H1 (cell line): ENCODE measurements at regions not wholly inside any gene's neighbourhood (a gene's known extent, or its start where the extent isn't known, plus 50 kb on each side); places are given as distances from the start of the nearest gene placed in this dataset.

Source experiments
- CHD2 ChIP-seq: IDR thresholded peaks from 2 replicates; pipeline ENCODE4 v1.6.1; 2012; ENCODE audit warnings: low read length, improper control_type of control experiment
- CREB1 ChIP-seq: IDR thresholded peaks from 2 replicates; pipeline ENCODE4 v1.6.1; 2012; ENCODE audit warnings: inconsistent platforms
- EP300 ChIP-seq, 2 experiments: IDR thresholded peaks; 1 replicate in 1 of 2; 2 replicates in 1 of 2; pipeline ENCODE4 v1.6.1; 2011 to 2012; ENCODE audit warnings: low read depth in 2 of 2, low read length in 2 of 2, mild to moderate bottlenecking in 2 of 2, borderline replicate concordance in 1 of 2, inconsistent platforms in 1 of 2, moderate library complexity in 1 of 2
- POLR2A ChIP-seq, 2 experiments: IDR thresholded peaks; 1 replicate in 1 of 2; 2 replicates in 1 of 2; pipeline ENCODE4 v1.6.1; 2011; ENCODE audit warnings: low read depth in 2 of 2, low read length in 2 of 2, mild to moderate bottlenecking in 2 of 2; ENCODE audit errors: control extremely low read depth in 1 of 2
- POLR2AphosphoS5 ChIP-seq: IDR thresholded peaks from 2 replicates; pipeline ENCODE4 v1.6.1; 2011; ENCODE audit warnings: low read depth, low read length
- RAD21 ChIP-seq, 2 experiments: IDR thresholded peaks in 1 of 2; conservative IDR thresholded peaks in 1 of 2; 2 replicates each; pipeline ENCODE4 v1.6.1; 2011; ENCODE audit warnings: low read depth in 2 of 2, low read length in 2 of 2, improper control_type of control experiment in 1 of 2, inconsistent platforms in 1 of 2, mild to moderate bottlenecking in 1 of 2, moderate library complexity in 1 of 2
- SIRT6 ChIP-seq: IDR thresholded peaks from one replicate; pipeline ENCODE4 v1.7.1; 2012; ENCODE audit warnings: low read length, inconsistent platforms
- SRF ChIP-seq: IDR thresholded peaks from 2 replicates; pipeline ENCODE4 v1.6.1; 2011; ENCODE audit warnings: mild to moderate bottlenecking, low read depth, low read length, moderate library complexity
- TAF1 ChIP-seq: IDR thresholded peaks from 2 replicates; pipeline ENCODE4 v1.6.1; 2011; ENCODE audit warnings: mild to moderate bottlenecking, low read depth, low read length
- TF ChIP-seq, protein P1 (sequence below), 3 experiments: IDR thresholded peaks; 1 replicate in 2 of 3; 2 replicates in 1 of 3; pipeline versions ENCODE4 v1.5.1 to v1.6.1; 2011; ENCODE audit warnings: low read length in 3 of 3, mild to moderate bottlenecking in 3 of 3, inconsistent platforms in 2 of 3, low read depth in 1 of 3, moderate library complexity in 1 of 3; ENCODE audit not compliant: insufficient read depth in 1 of 3; ENCODE audit errors: control extremely low read depth in 1 of 3
- TF ChIP-seq, protein P2 (sequence below): IDR thresholded peaks from 2 replicates; pipeline ENCODE4 v1.6.1; 2012; ENCODE audit warnings: low read length, inconsistent platforms
- TF ChIP-seq, protein P3 (sequence below): IDR thresholded peaks from 2 replicates; pipeline ENCODE4 v1.6.1; 2012; ENCODE audit warnings: inconsistent platforms
- TF ChIP-seq, protein P4 (sequence below): IDR thresholded peaks from 2 replicates; pipeline ENCODE4 v1.6.1; 2011; ENCODE audit warnings: low read length, improper control_type of control experiment

DNA sequence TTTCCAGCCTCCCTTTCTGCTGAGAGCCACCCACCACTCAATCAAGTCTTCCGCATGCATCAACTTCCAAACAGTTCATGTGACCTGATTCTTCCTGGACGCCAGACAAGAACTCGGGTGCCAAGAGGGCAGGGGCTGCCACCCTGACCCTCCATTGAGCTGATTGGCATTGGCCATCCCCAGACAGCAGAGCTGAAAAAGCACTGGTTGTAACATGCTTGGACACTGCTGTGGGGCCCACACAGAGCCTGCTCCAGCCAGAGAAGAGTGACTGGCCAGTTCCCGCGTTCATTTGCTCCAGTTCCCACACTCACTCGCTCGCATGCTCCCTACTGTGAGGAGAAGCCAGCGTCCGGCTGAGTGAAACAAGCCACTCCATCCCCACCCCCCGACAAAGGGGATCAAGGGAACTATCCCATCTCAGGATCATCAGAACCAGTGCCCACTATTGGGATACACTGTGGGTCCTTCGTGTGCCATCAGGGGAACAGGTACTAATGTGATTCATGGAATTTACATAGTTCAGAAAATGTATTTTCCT, 420.3 kb downstream of the NPHP4 start:
- TF ChIP-seq, protein P1, sequence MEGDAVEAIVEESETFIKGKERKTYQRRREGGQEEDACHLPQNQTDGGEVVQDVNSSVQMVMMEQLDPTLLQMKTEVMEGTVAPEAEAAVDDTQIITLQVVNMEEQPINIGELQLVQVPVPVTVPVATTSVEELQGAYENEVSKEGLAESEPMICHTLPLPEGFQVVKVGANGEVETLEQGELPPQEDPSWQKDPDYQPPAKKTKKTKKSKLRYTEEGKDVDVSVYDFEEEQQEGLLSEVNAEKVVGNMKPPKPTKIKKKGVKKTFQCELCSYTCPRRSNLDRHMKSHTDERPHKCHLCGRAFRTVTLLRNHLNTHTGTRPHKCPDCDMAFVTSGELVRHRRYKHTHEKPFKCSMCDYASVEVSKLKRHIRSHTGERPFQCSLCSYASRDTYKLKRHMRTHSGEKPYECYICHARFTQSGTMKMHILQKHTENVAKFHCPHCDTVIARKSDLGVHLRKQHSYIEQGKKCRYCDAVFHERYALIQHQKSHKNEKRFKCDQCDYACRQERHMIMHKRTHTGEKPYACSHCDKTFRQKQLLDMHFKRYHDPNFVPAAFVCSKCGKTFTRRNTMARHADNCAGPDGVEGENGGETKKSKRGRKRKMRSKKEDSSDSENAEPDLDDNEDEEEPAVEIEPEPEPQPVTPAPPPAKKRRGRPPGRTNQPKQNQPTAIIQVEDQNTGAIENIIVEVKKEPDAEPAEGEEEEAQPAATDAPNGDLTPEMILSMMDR (IDR thresholded peaks at IDR 0.05; ENCODE audit: control extremely low read depth in 1 of 3, insufficient read depth in 1 of 3, low read depth in 1 of 3, low read length in 3 of 3), result no peak
- TF ChIP-seq, protein P2, sequence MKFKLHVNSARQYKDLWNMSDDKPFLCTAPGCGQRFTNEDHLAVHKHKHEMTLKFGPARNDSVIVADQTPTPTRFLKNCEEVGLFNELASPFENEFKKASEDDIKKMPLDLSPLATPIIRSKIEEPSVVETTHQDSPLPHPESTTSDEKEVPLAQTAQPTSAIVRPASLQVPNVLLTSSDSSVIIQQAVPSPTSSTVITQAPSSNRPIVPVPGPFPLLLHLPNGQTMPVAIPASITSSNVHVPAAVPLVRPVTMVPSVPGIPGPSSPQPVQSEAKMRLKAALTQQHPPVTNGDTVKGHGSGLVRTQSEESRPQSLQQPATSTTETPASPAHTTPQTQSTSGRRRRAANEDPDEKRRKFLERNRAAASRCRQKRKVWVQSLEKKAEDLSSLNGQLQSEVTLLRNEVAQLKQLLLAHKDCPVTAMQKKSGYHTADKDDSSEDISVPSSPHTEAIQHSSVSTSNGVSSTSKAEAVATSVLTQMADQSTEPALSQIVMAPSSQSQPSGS, result no peak
- TF ChIP-seq CHD2 (no peak), EP300 (IDR thresholded peaks at IDR 0.05; ENCODE audit: borderline replicate concordance in 1 of 2, low read depth in 2 of 2, low read length in 2 of 2) (no peak), POLR2A (IDR thresholded peaks at IDR 0.05; ENCODE audit: control extremely low read depth in 1 of 2, low read depth in 2 of 2, low read length in 2 of 2) (no peak), SIRT6 (no peak), TAF1 (no peak), CREB1 (no peak), SRF (no peak), POLR2AphosphoS5 (no peak), RAD21 (IDR thresholded peaks at IDR 0.05 in 1 of 2, conservative IDR thresholded peaks at IDR 0.05 in 1 of 2; ENCODE audit: low read depth in 2 of 2, low read length in 2 of 2) (no peak)
- TF ChIP-seq, protein P3, sequence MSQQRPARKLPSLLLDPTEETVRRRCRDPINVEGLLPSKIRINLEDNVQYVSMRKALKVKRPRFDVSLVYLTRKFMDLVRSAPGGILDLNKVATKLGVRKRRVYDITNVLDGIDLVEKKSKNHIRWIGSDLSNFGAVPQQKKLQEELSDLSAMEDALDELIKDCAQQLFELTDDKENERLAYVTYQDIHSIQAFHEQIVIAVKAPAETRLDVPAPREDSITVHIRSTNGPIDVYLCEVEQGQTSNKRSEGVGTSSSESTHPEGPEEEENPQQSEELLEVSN, result no peak
- TF ChIP-seq, protein P4, sequence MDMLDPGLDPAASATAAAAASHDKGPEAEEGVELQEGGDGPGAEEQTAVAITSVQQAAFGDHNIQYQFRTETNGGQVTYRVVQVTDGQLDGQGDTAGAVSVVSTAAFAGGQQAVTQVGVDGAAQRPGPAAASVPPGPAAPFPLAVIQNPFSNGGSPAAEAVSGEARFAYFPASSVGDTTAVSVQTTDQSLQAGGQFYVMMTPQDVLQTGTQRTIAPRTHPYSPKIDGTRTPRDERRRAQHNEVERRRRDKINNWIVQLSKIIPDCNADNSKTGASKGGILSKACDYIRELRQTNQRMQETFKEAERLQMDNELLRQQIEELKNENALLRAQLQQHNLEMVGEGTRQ, result no peak
